Mesenchymal stem cell (in vitro differentiated cells and primary cell): ENCODE measurements at regions not wholly inside any gene's neighbourhood (a gene's known extent, or its start where the extent isn't known, plus 50 kb on each side); places are given as distances from the start of the nearest gene placed in this dataset.
"Not testable (repeated sequence)": the region's sequence is repeated elsewhere in the genome, so short reads cannot be mapped to it uniquely, and the experiment has no call there.

Experiments used
- DNase-seq: peaks from one replicate; pipeline ENCODE4 v3.0.0-alpha.2; 2013
- H2AFZ ChIP-seq: one replicate; pipeline ENCODE4 v1.6.1; 2013; ENCODE audit warnings: low read depth, mild to moderate bottlenecking, control low read depth, inconsistent platforms, low read length, moderate library complexity
- H2AK5ac ChIP-seq: 2 replicates; pipeline ENCODE4 v1.6.1; 2013; ENCODE audit warnings: low read length, moderate library complexity, mild to moderate bottlenecking, inconsistent platforms; ENCODE audit not compliant: severe bottlenecking
- H2BK120ac ChIP-seq: one replicate; pipeline ENCODE4 v1.6.1; 2013; ENCODE audit warnings: low read depth, mild to moderate bottlenecking, inconsistent platforms, low read length, moderate library complexity
- H2BK12ac ChIP-seq, 2 experiments: one replicate each; pipeline ENCODE4 v1.6.1; 2013; ENCODE audit warnings: inconsistent platforms in 2 of 2, low read length in 2 of 2, mild to moderate bottlenecking in 2 of 2, moderate library complexity in 2 of 2, control low read depth in 1 of 2
- H2BK15ac ChIP-seq: one replicate; pipeline ENCODE4 v1.6.1; 2013; ENCODE audit warnings: mild to moderate bottlenecking, low read depth, inconsistent platforms; ENCODE audit not compliant: poor library complexity, severe bottlenecking
- H2BK5ac ChIP-seq: 2 replicates; pipeline ENCODE4 v1.6.1; 2013; ENCODE audit warnings: low read depth, mild to moderate bottlenecking, low read length, control low read depth, inconsistent platforms; ENCODE audit not compliant: poor library complexity, severe bottlenecking
- H3K14ac ChIP-seq, 2 experiments: one replicate each; pipeline ENCODE4 v1.6.1; 2013; ENCODE audit warnings: inconsistent platforms in 2 of 2, low read length in 2 of 2, control low read depth in 1 of 2, mild to moderate bottlenecking in 1 of 2, moderate library complexity in 1 of 2
- H3K18ac ChIP-seq, 2 experiments: one replicate each; pipeline ENCODE4 v1.6.1; 2013; ENCODE audit warnings: inconsistent platforms in 2 of 2, low read length in 2 of 2, control low read depth in 1 of 2, low read depth in 1 of 2, mild to moderate bottlenecking in 1 of 2
- H3K23ac ChIP-seq, 2 experiments: one replicate each; pipeline ENCODE4 v1.6.1; 2013; ENCODE audit warnings: inconsistent platforms in 2 of 2, low read length in 2 of 2, mild to moderate bottlenecking in 2 of 2, moderate library complexity in 2 of 2, control low read depth in 1 of 2
- H3K27ac ChIP-seq: 2 replicates; pipeline ENCODE4 v1.5.1; 2013; ENCODE audit warnings: mild to moderate bottlenecking, moderate library complexity, low read length, control low read depth, inconsistent platforms; ENCODE audit not compliant: poor library complexity, severe bottlenecking
- H3K27me3 ChIP-seq, 2 experiments: 2 replicates each; pipeline versions ENCODE4 v1.6.1 to v1.7.0; 2013; ENCODE audit warnings: low read length in 2 of 2, mild to moderate bottlenecking in 2 of 2, moderate library complexity in 2 of 2, control low read depth in 1 of 2, inconsistent platforms in 1 of 2; ENCODE audit not compliant: control insufficient read depth in 1 of 2, insufficient read depth in 1 of 2
- H3K36me3 ChIP-seq, 2 experiments: 2 replicates each; pipeline versions ENCODE4 v1.6.1 to v1.7.0; 2013; ENCODE audit warnings: low read length in 2 of 2, control low read depth in 1 of 2, inconsistent platforms in 1 of 2, low read depth in 1 of 2, mild to moderate bottlenecking in 1 of 2; ENCODE audit not compliant: insufficient read depth in 2 of 2, control insufficient read depth in 1 of 2
- H3K4ac ChIP-seq, 2 experiments: one replicate each; pipeline ENCODE4 v1.6.1; 2013; ENCODE audit warnings: inconsistent platforms in 2 of 2, low read length in 2 of 2, mild to moderate bottlenecking in 2 of 2, moderate library complexity in 2 of 2, control low read depth in 1 of 2, low read depth in 1 of 2
- H3K4me1 ChIP-seq: 2 replicates; pipeline ENCODE4 v1.6.1; 2013; ENCODE audit warnings: low read depth, low read length, control low read depth; ENCODE audit not compliant: control insufficient read depth, insufficient read depth
- H3K4me2 ChIP-seq: 2 replicates; pipeline ENCODE4 v1.6.1; 2013; ENCODE audit warnings: low read length, mild to moderate bottlenecking, inconsistent platforms; ENCODE audit not compliant: poor library complexity, severe bottlenecking
- H3K4me3 ChIP-seq, 2 experiments: 2 replicates each; pipeline versions ENCODE4 v1.5.1 to v1.7.0; 2013; ENCODE audit warnings: low read length in 2 of 2, mild to moderate bottlenecking in 2 of 2, control low read depth in 1 of 2, low read depth in 1 of 2; ENCODE audit not compliant: insufficient read depth in 1 of 2
- H3K79me1 ChIP-seq: replicated peaks from 2 replicates; pipeline ENCODE4 v1.6.1; 2013; ENCODE audit warnings: mild to moderate bottlenecking, control low read depth, low read length, inconsistent platforms; ENCODE audit not compliant: poor library complexity, severe bottlenecking
- H3K9ac ChIP-seq: 2 replicates; pipeline ENCODE4 v1.7.0; 2013; ENCODE audit warnings: mild to moderate bottlenecking, low read length, moderate library complexity
- H3K9me3 ChIP-seq: 2 replicates; pipeline ENCODE4 v1.7.0; 2013; ENCODE audit warnings: mild to moderate bottlenecking, low read length; ENCODE audit not compliant: control insufficient read depth
- H4K8ac ChIP-seq: one replicate; pipeline ENCODE4 v1.6.1; 2013; ENCODE audit warnings: inconsistent platforms, mild to moderate bottlenecking, low read length, moderate library complexity
- H4K91ac ChIP-seq: one replicate; pipeline ENCODE4 v1.6.1; 2013; ENCODE audit warnings: mild to moderate bottlenecking, low read length, inconsistent platforms
- WGBS: methylation state at CpG from one replicate; pipeline ENCODE4 v1.1.7; 2013; ENCODE audit warnings: mixed read lengths; 5-methylcytosine and 5-hydroxymethylcytosine counted together

- not testable (repeated sequence) for H2BK5ac ChIP-seq, H2AFZ ChIP-seq, H3K36me3 ChIP-seq, H2BK120ac ChIP-seq, H3K18ac ChIP-seq, H3K4me3 ChIP-seq, H2AK5ac ChIP-seq, H3K27ac ChIP-seq, H3K23ac ChIP-seq, H3K4me1 ChIP-seq, H3K9ac ChIP-seq, H3K79me1 ChIP-seq, H3K14ac ChIP-seq, H4K91ac ChIP-seq, H3K9me3 ChIP-seq, H3K4me2 ChIP-seq, H2BK12ac ChIP-seq, H3K4ac ChIP-seq, H3K27me3 ChIP-seq, H4K8ac ChIP-seq, H2BK15ac ChIP-seq, DNase-seq
- 50% methylated on average over 4 of the region's 5 CpGs for WGBS
Measured at GRCh38 chr22:16700390-16700789, 107.8 kb upstream of the CCT8L2 start.

GRCh38 chr22:16699326-16699725, 106.7 kb upstream of the CCT8L2 start:
- Histone ChIP-seq H3K4ac (no peak overlapping the region), H3K27me3 (no peaks in the 10 kb centered on the region), H3K9ac (no peak overlapping the region), H3K4me3 (no peak overlapping the region), H3K18ac (no peak overlapping the region), H3K4me1 (no peaks in the 10 kb centered on the region), H2AFZ (no peak overlapping the region), H2BK5ac (no peak overlapping the region), H3K9me3 (no peaks in the 10 kb centered on the region), H3K14ac (no peak overlapping the region), H3K36me3 (no peaks in the 10 kb centered on the region), H3K4me2 (no peak overlapping the region), H3K79me1 (no peaks in the 10 kb centered on the region), H4K8ac (no peak overlapping the region), H4K91ac (no peak overlapping the region), H2BK15ac (no peak overlapping the region), H2AK5ac (no peak overlapping the region), H3K23ac (no peak overlapping the region), H3K27ac (no peak overlapping the region), H2BK120ac (no peak overlapping the region), H2BK12ac (no peak overlapping the region)
- no peak for DNase-seq
- WGBS = 89% methylated on average over 4 of the region's 5 CpGs

GRCh38 chr22:16697492-16698044, 105.0 kb upstream of the CCT8L2 start:
- not testable (repeated sequence) for H3K4me1 ChIP-seq, H3K27ac ChIP-seq, H3K4ac ChIP-seq, H3K27me3 ChIP-seq, H2AFZ ChIP-seq, H3K79me1 ChIP-seq, H3K18ac ChIP-seq, H3K23ac ChIP-seq, H3K4me3 ChIP-seq, H2BK15ac ChIP-seq, H3K4me2 ChIP-seq, H3K9ac ChIP-seq, H2AK5ac ChIP-seq, H3K14ac ChIP-seq, H2BK5ac ChIP-seq, H4K91ac ChIP-seq, DNase-seq, H3K36me3 ChIP-seq, H4K8ac ChIP-seq, H2BK120ac ChIP-seq, H3K9me3 ChIP-seq, H2BK12ac ChIP-seq
- 87% methylated on average over 28 of the region's 32 CpGs for WGBS

- not testable (repeated sequence) for H2BK5ac ChIP-seq, H3K4me2 ChIP-seq, H2BK12ac ChIP-seq, H2AFZ ChIP-seq, H3K9ac ChIP-seq, H3K14ac ChIP-seq, H3K4me3 ChIP-seq, DNase-seq, H3K36me3 ChIP-seq, H2BK120ac ChIP-seq, H3K4me1 ChIP-seq, H3K79me1 ChIP-seq, H3K4ac ChIP-seq, H3K9me3 ChIP-seq, H2AK5ac ChIP-seq, H2BK15ac ChIP-seq, H4K91ac ChIP-seq, H3K27me3 ChIP-seq, H3K23ac ChIP-seq, H3K18ac ChIP-seq, H4K8ac ChIP-seq, H3K27ac ChIP-seq
- WGBS = 87% methylated on average over 7 of the region's 12 CpGs
Measured at GRCh38 chr22:16696900-16697299, 104.3 kb upstream of the CCT8L2 start.
